ENCODE measurements at regions not wholly inside any gene's neighbourhood (a gene's known extent, or its start where the extent isn't known, plus 50 kb on each side); places are given as distances from the start of the nearest gene placed in this dataset.

- H3K9me3 ChIP-seq, result no peaks in the 10 kb centered on the region
- 68 to 90% (median 84%) methylated on average over 3 of the region's 3 CpGs for WGBS, 4 donors
- no peaks in the 10 kb centered on the region for H3K36me3 ChIP-seq
- DNase-seq, result no peak
- H3K4me3 ChIP-seq, result no peak overlapping the region
- peaks cover 0 to 9% (median 0%) of the 10 kb centered on the region in 9 donors for H3K27me3 ChIP-seq
- H3K4me1 ChIP-seq, result no peaks in the 10 kb centered on the region
- no peak overlapping the region for H3K27ac ChIP-seq
- intact Hi-C loops (cut with DNase I), result loop anchor here in 1 of 10 donors (10.0 kb wide), 1 partner anchor 1826 kb away; no protein-coding TSS in a partner anchor
- no peak for ATAC-seq
- TF ChIP-seq CTCF (IDR thresholded peaks at IDR 0.05) (no peak), POLR2A (IDR thresholded peaks at IDR 0.05) (no peak)
These were observed 179.8 kb downstream of the TFEC start for GRCh38 chr7:115850774-115851173.

GRCh38 chr7:115844857-115845256 is 185.7 kb downstream of the TFEC start:
- TF ChIP-seq POLR2A (IDR thresholded peaks at IDR 0.05) (no peak), CTCF (IDR thresholded peaks at IDR 0.05) (no peak)
- intact Hi-C loops (cut with DNase I), result no loop called here
- Histone ChIP-seq H3K4me3 (no peak overlapping the region), H3K36me3 (no peaks in the 10 kb centered on the region), H3K27ac (no peak overlapping the region), H3K4me1 (no peaks in the 10 kb centered on the region), H3K9me3 (no peaks in the 10 kb centered on the region), H3K27me3 (no peaks in the 10 kb centered on the region)
- no peak for DNase-seq
- 22 to 60% (median 24%) methylated on average over 1 of the region's 1 CpG for WGBS, 4 donors
- peak; percentile 42 to 66 (median 58) for ATAC-seq

GRCh38 chr7:115840702-115841101 is 189.9 kb downstream of the TFEC start:
- Histone ChIP-seq H3K27ac (no peak overlapping the region), H3K4me1 (no peaks in the 10 kb centered on the region), H3K36me3 (no peaks in the 10 kb centered on the region), H3K4me3 (no peak overlapping the region), H3K9me3 (no peaks in the 10 kb centered on the region), H3K27me3 (no peaks in the 10 kb centered on the region)
- no peak for DNase-seq
- 17 to 26% (median 21%) methylated on average over 3 of the region's 3 CpGs for WGBS, 4 donors
- no peak for TF ChIP-seq CTCF (IDR thresholded peaks at IDR 0.05)
- TF ChIP-seq POLR2A (IDR thresholded peaks at IDR 0.05), result no peak
- intact Hi-C loops (cut with DNase I), result no loop called here
- ATAC-seq, result no peak

- H3K27ac ChIP-seq, result no peak overlapping the region
- no peaks in the 10 kb centered on the region for H3K27me3 ChIP-seq
- intact Hi-C loops (cut with DNase I), result no loop called here
- ATAC-seq (no peak), DNase-seq (no peak)
- H3K4me1 ChIP-seq, result no peaks in the 10 kb centered on the region
- no peak overlapping the region for H3K4me3 ChIP-seq
- H3K9me3 ChIP-seq, result no peaks in the 10 kb centered on the region
- no peak for TF ChIP-seq CTCF (IDR thresholded peaks at IDR 0.05)
- no peak for TF ChIP-seq POLR2A (IDR thresholded peaks at IDR 0.05)
- no peaks in the 10 kb centered on the region for H3K36me3 ChIP-seq
These were observed 191.7 kb downstream of the TFEC start for GRCh38 chr7:115838829-115839228.

Measured in heart left ventricle (tissue), 16 donors.